Ovary (tissue), 3 donors: ENCODE measurements at regions not wholly inside any gene's neighbourhood (a gene's known extent, or its start where the extent isn't known, plus 50 kb on each side); places are given as distances from the start of the nearest gene placed in this dataset.

ENCODE experiments used
- POLR2A ChIP-seq: fragments of 450-650 bp; IDR thresholded peaks from one replicate; pipeline ENCODE4 v1.6.1; 2017; ENCODE audit warnings: antibody characterized with exemption, mild to moderate bottlenecking, moderate library complexity
- TF ChIP-seq, protein P1 (sequence below), 3 donors: fragments of 450-650 bp in 2 of 3; fragments of 200-600 bp in 1 of 3; IDR thresholded peaks; one replicate each; pipeline versions ENCODE4 v1.5.1 to v1.8.0; 2016 to 2022; ENCODE audit warnings: antibody characterized with exemption in 3 of 3, mild to moderate bottlenecking in 1 of 3
- donor health status: DM: no; HTN: no; CAD: no.

DNA sequence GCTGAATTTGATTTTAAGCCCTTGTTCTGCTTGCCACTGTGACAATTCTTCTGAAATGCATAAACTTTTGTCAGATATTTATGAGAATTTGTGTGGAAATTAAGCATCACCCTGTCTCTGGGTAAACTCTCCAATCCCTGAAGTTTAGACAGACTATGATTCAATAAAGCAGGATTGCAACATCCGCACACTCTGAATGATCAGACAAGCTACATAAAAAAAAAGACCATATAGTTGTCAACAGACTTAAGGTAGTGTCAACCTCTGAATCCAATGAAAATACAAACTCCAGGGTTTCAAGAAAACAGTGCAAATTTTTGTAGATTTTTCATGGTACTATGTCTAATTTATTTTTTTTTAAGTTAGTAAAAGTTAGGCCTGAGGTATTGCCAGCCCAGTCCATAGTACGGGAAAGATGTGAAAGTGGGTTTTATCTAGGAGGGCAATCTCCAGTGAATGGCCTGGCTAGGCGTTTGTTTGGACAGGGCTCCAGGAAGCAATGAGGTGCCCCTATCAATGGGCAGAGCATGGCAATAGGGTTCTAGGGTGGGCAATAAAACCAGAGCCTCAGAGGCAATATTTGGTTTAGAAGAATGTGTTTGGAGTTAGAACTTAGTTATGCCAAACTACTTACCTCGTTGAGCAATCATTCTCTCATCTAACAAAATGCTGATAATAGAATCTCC is 762.6 kb upstream of the SEMA6A start:
- TF ChIP-seq, protein P1, sequence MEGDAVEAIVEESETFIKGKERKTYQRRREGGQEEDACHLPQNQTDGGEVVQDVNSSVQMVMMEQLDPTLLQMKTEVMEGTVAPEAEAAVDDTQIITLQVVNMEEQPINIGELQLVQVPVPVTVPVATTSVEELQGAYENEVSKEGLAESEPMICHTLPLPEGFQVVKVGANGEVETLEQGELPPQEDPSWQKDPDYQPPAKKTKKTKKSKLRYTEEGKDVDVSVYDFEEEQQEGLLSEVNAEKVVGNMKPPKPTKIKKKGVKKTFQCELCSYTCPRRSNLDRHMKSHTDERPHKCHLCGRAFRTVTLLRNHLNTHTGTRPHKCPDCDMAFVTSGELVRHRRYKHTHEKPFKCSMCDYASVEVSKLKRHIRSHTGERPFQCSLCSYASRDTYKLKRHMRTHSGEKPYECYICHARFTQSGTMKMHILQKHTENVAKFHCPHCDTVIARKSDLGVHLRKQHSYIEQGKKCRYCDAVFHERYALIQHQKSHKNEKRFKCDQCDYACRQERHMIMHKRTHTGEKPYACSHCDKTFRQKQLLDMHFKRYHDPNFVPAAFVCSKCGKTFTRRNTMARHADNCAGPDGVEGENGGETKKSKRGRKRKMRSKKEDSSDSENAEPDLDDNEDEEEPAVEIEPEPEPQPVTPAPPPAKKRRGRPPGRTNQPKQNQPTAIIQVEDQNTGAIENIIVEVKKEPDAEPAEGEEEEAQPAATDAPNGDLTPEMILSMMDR (IDR thresholded peaks at IDR 0.05): no peak
- TF ChIP-seq POLR2A: no peak
